Progenitor cell of endocrine pancreas (in vitro differentiated cells): ENCODE measurements at regions not wholly inside any gene's neighbourhood (a gene's known extent, or its start where the extent isn't known, plus 50 kb on each side); places are given as distances from the start of the nearest gene placed in this dataset.
A peak's percentile ranks its signal among the peaks of the same experiment; 100 is the strongest.

Source experiments
- DNase-seq: peaks from one replicate; pipeline ENCODE4 v3.0.0; 2021; ENCODE audit warnings: low spot score; ENCODE audit not compliant: unreplicated experiment
- H3K27ac Mint-ChIP-seq: 2 replicates; pipeline ENCODE4 v1.8.0; 2021; ENCODE audit warnings: mild to moderate bottlenecking, moderate library complexity, mixed read lengths
- H3K27me3 Mint-ChIP-seq: 2 replicates; pipeline ENCODE4 v1.8.0; 2021; ENCODE audit warnings: mixed read lengths
- H3K36me3 Mint-ChIP-seq: 2 replicates; pipeline ENCODE4 v1.8.0; 2022; ENCODE audit warnings: mixed read lengths; ENCODE audit not compliant: insufficient read depth
- H3K4me1 Mint-ChIP-seq: 2 replicates; pipeline ENCODE4 v1.8.0; 2021; ENCODE audit warnings: low read depth, mixed read lengths
- H3K4me3 Mint-ChIP-seq: 2 replicates; pipeline ENCODE4 v1.8.0; 2021; ENCODE audit warnings: low read depth, mild to moderate bottlenecking, moderate library complexity, mixed read lengths
- H3K9me3 Mint-ChIP-seq: 2 replicates; pipeline ENCODE4 v1.8.0; 2021; ENCODE audit warnings: low read depth, mixed read lengths
- CTCF ChIP-seq: fragments of 200-600 bp; sonication (generic); IDR thresholded peaks from one replicate; pipeline ENCODE4 v1.5.0; 2021; ENCODE audit warnings: antibody characterized with exemption, mild to moderate bottlenecking; ENCODE audit not compliant: unreplicated experiment

- peaks cover 17% of the 10 kb centered on the region for H3K27me3 Mint-ChIP-seq
- H3K36me3 Mint-ChIP-seq = no peaks in the 10 kb centered on the region
- H3K4me1 Mint-ChIP-seq = no peaks in the 10 kb centered on the region
- DNase-seq = no peak
- H3K9me3 Mint-ChIP-seq = peaks cover 6% of the 10 kb centered on the region
- H3K4me3 Mint-ChIP-seq = no peak overlapping the region
- TF ChIP-seq CTCF = no peak
- no peak overlapping the region for H3K27ac Mint-ChIP-seq
Observed at GRCh38 chr3:194984622-194985021, 286.3 kb downstream of the XXYLT1 start.

DNA sequence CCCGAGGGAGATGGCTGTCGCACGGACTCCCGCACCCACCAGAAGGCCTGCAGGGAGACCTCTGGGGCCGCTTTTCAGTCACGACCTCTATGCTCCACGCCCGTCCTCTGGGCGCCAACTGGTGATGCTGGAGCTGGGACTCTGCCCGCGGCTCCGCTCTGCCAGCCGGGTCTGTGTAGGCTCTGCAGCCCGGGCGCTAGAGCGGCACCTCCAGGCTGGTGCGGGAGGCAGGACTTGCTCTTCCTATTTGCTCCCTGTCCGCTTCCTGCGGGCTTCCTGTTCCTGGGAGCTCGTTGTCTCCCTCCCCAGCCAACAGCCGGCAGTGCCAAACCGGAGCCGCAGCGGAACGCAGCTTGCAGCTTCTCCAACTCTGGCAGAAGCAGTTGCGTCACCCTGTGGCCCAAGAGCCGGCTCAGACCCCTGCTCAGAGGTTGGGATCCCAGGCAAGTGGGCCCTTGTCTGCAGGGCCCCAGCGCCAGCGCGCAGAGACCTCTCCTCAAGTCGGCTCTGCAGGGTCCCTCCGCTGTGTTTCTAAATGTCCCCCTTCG, 285.9 kb downstream of the XXYLT1 start:
- H3K4me3 Mint-ChIP-seq = peak overlapping the region; percentile 9

GRCh38 chr3:194986208-194987043, 284.5 kb downstream of the XXYLT1 start:
- Mint-ChIP-seq H3K4me1 (no peaks in the 10 kb centered on the region), H3K27me3 (peaks cover 23% of the 10 kb centered on the region), H3K9me3 (peaks cover 6% of the 10 kb centered on the region), H3K36me3 (no peaks in the 10 kb centered on the region), H3K27ac (no peak overlapping the region), H3K4me3 (no peak overlapping the region)
- no peak for DNase-seq
- TF ChIP-seq CTCF = no peak

More for the DNA sequence above, 285.9 kb downstream of the XXYLT1 start:
- no peak for DNase-seq
- Mint-ChIP-seq H3K4me1 (no peaks in the 10 kb centered on the region), H3K9me3 (peaks cover 6% of the 10 kb centered on the region), H3K27ac (no peak overlapping the region), H3K27me3 (peaks cover 14% of the 10 kb centered on the region), H3K36me3 (no peaks in the 10 kb centered on the region)
- TF ChIP-seq CTCF = peak; percentile 34

DNA sequence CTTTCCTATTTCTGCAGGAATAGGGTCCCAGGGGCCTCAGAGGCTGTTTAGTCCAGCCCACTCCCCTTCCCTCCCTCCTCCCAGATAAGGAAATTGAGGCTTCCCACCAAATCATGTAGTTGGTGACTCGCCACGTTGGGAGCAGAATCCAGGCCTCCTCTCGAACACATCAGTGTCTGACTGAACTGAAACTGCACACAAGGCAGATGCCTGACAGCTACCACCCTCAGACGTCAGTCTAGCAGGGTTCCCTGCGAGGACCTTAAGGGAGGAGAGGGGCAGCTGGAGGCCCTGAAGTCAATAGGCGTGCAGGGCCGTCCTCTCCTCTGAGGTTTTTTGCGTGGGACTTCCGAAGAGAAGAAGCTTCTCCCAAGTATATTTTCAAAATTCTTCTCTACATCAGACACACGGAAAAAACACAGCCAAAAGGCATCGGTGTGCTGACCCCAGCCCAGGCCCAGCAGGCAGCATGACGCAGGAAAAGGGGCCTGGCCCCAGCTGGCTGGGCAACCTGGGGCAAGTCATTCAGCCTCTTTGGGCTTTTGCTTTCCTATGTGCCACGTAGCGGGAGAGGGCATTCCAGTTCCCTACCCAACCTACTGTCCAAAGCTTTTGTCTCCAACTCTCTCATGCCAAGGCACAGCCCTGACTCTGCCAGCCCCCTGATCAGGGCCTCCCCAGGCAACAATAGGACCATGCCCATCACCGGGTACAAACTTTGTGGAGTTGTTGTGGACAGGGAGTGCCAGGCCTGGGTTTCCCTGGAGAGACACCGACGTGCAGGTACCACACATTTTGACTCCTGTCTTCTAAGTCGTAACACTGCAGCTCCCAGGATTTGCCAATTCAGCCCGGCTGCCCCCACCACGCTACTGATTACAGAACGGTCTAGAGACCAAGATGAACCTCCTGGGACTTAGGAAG, 283.1 kb downstream of the XXYLT1 start:
- no peak overlapping the region for H3K4me3 Mint-ChIP-seq
- no peaks in the 10 kb centered on the region for H3K4me1 Mint-ChIP-seq
- TF ChIP-seq CTCF = no peak
- no peak for DNase-seq
- no peaks in the 10 kb centered on the region for H3K9me3 Mint-ChIP-seq
- H3K27ac Mint-ChIP-seq = no peak overlapping the region
- H3K36me3 Mint-ChIP-seq = no peaks in the 10 kb centered on the region
- peaks cover 22% of the 10 kb centered on the region for H3K27me3 Mint-ChIP-seq
